GM19351 (cell line): ENCODE measurements at regions not wholly inside any gene's neighbourhood (a gene's known extent, or its start where the extent isn't known, plus 50 kb on each side); places are given as distances from the start of the nearest gene placed in this dataset.
A peak's percentile ranks its signal among the peaks of the same experiment; 100 is the strongest.
"Not testable (repeated sequence)": the region's sequence is repeated elsewhere in the genome, so short reads cannot be mapped to it uniquely, and the experiment has no call there.

Experiments used
- ATAC-seq: cut with Tn5 transposase; IDR thresholded peaks from one replicate; pipeline ENCODE4 v1.9.1; 2021; ENCODE audit warnings: mild to moderate bottlenecking, moderate library complexity; ENCODE audit not compliant: unreplicated experiment

DNA sequence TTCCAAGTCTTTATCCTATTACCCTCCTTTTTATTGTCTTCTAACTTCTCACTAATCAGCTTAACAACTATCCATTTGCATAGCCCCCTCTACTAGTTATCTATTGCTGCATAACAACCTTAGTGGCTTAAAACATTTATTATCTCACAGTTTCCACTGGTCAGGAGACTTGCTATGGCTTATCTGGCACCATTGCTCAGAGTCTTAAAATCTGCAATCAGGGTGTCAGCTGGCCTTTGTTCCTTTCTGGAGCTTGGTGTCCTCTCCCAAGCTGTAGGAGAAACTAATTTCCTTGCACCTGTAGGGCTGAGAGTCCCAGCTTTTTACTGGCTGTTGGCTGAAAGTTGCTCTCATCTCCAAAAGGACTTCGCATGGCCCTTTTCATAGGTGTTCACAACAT, 137.0 kb upstream of the SMIM31 start:
- ATAC-seq = no peak

DNA sequence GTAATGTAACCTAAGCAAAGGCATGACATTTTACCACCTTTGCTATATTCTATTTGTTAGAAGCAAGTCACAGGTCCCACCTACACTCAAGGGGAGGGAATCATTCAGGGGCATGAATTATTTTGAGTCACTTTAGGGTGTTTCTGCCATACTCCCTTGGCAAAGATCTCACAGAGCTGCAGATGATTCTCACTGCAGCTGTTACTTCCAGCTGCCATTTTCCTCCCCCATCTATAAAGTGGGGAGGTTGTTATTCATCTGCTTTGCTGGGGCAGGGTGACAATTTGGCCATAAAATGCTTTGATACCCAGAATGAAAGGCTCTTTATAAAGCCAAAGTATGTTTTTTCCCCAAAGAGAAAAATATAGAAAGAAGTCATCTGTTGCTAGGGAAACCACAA, 136.5 kb upstream of the SMIM31 start:
- ATAC-seq = no peak

DNA sequence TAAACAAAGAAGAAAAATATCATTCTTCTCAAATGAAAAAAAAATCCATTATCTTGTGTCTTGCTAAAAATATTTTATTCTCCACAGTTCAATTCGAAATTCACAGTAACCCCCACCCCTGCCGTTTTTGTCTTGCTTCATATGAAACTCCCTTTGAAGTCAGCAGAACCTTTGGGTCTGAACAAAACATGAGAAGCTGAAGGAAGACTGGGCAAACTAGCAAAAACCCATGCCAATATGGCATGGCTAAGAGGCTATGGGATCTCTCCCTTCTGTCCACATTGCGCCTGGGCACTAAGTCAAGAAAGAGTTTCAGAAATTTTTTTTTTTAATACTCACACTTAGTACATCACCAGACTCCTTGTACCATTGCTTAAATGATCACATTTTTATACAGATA, 136.0 kb upstream of the SMIM31 start:
- no peak for ATAC-seq

DNA sequence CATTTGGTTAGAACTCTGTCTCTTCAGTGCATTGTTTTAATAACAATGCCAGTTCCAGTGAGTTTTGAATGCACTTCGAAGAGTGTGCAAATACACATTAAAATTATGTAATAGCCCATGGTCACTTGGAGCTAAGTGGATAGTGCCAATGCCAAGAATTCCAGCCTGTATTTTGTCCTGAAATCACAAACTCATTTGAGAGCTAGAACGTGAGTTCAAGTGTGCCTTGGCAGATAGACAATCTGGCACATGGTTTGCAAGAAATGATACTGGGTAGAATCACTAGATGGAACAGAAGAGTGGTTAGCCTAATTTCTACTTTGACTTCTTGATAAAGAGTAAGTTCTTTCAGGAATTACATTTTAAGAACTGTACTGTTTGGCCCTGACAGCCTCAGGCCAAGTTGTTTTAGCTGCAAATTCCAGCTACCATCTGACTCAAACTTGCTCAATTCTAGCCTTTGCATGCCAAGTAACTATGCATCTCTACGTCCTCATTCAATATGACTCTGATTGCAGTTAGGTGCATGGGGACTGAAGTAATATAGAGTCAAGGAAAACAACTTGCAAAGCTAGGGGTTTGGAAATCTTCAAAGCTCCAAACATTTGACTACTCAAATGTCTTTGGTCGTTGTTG, 131.9 kb upstream of the SMIM31 start:
- no peak for ATAC-seq

- ATAC-seq = no peak
Observed at GRCh38 chr4:164623099-164623498, 130.8 kb upstream of the SMIM31 start.

DNA sequence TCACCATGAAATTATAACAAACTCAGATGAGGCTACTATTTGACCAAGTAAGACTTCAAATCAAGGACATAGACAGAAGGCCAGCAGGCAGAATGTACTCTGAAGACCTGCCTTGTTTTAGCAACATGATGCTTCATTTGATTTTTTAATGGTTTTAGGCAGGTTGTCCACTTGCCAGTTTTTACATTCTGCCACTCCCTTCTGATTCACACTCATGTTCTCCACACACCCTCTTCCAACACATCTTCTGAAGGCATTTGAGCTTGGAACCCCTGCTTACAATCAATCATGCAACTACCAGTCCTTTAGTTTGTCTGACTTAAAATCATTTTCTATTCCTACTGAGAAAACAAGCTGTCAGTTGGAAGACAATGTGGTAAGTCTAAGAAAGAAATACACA, 114.9 kb upstream of the SMIM31 start:
- no peak for ATAC-seq

GRCh38 chr4:164648151-164648848, 105.6 kb upstream of the SMIM31 start:
- ATAC-seq = no peak

GRCh38 chr4:164648849-164649212, 105.1 kb upstream of the SMIM31 start:
- ATAC-seq = no peak

DNA sequence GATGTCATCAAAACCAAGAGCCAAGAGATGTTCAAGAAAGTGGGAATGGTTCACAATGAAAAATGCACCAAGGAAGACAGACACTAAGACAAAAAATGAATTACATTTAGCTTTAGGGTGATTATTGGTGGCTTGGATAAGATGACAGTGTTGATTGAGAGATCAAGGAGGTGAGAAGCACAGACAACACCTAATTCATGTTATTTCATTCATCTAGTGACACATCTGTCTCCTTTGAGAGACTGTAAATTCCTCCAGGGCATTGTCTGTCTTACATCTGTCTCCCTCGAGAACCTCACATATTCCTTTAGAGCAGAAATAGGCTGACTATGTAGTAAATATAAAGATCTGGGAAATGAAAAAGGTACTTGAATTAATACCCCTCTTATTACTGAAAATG, 94.2 kb upstream of the SMIM31 start:
- ATAC-seq = no peak

DNA sequence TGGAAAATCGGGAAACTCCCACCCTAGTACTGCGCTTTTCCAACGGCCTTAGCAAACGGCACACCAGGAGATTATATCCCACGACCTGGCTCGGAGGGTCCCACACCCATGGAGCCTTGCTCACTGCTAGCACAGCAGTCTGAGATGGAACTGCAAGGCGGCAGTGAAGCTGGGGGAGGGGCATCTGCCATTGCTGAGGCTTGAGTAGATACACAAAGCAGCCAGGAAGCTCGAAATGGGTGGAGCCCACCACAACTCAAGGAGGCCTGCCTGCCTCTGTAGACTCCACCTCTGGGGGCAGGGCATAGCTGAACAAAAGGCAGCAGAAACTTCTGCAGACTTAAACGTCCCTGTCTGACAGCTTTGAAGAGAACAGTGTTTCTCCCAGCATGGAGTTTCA, 77.8 kb upstream of the SMIM31 start:
- ATAC-seq = not testable (repeated sequence)

DNA sequence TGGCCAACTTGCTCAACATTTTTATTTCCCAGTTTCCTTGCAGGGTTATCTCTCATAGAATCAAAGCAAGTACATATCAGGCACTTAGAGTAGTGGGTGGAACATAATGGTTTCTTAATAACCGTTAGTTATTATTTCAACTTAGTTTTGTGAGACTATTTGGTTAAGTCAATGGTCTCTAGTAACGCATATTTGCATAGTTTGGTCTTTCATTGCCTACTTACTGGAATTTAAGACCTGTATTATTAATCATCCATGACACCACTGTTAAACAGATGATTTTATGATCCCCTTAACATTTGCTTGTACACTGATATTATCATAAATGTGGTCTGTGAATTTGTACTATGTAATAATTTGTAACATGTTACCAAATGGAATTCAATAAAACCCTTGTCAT, 70.9 kb upstream of the SMIM31 start:
- ATAC-seq = no peak

- ATAC-seq = no peak
Observed at GRCh38 chr4:164695650-164696049, 58.3 kb upstream of the SMIM31 start.

GRCh38 chr4:164700471-164700870, 53.5 kb upstream of the SMIM31 start:
- ATAC-seq = no peak

- peak; percentile 93 for ATAC-seq
Observed at GRCh38 chr4:164701665-164702064, 52.3 kb upstream of the SMIM31 start.
